Fibroblast of peridontal ligament (primary cell): ENCODE measurements at regions not wholly inside any gene's neighbourhood (a gene's known extent, or its start where the extent isn't known, plus 50 kb on each side); places are given as distances from the start of the nearest gene placed in this dataset.
"Not testable (repeated sequence)": the region's sequence is repeated elsewhere in the genome, so short reads cannot be mapped to it uniquely, and the experiment has no call there.

Experiments
- DNase-seq: peaks from one replicate; pipeline ENCODE4 v3.0.0-alpha.2; 2010; ENCODE audit errors: extremely low read depth

GRCh38 chr5:96133341-96134079, 171.9 kb upstream of the ELL2 start:
- DNase-seq, result no peak

DNA sequence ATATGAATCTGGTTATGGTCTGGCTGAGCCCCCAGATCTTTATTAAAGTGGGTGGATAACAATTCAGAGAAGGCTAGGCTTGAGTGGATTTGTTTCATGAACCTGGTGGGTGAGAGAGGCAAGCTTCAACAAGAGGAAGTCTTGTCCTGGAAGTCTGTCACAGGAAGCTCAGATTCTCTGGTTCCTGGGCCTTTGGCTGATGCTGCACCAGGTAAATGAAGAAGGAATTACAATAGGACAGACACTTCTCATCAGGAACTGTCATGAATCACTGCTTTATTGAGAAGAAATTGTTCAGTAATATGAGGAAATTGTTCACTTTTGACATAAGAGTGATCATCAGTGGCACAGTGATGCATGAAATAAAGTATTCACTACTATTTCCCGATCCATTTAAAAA, 167.6 kb upstream of the ELL2 start:
- no peak for DNase-seq

- DNase-seq, result no peak
Measured at GRCh38 chr5:96128204-96128864, 166.7 kb upstream of the ELL2 start.

DNA sequence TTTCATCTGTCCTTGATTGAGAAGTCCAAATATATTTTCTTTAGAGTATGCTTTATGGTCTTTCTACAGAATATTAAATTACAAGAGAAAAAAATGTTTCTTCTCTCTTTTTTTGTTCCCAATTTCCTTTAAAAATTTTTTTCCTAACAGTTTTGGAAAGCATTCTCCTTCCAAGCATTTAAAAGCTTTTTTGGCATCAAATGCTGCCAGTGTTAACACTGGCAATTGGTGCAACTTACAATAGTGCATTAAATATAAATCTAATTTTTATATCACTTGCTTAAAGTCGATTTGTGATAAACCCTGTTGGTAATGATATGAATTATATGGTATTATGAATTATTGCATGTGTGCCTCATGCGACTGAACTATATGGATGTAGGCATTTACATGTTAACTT, 165.9 kb upstream of the ELL2 start:
- DNase-seq, result no peak

DNA sequence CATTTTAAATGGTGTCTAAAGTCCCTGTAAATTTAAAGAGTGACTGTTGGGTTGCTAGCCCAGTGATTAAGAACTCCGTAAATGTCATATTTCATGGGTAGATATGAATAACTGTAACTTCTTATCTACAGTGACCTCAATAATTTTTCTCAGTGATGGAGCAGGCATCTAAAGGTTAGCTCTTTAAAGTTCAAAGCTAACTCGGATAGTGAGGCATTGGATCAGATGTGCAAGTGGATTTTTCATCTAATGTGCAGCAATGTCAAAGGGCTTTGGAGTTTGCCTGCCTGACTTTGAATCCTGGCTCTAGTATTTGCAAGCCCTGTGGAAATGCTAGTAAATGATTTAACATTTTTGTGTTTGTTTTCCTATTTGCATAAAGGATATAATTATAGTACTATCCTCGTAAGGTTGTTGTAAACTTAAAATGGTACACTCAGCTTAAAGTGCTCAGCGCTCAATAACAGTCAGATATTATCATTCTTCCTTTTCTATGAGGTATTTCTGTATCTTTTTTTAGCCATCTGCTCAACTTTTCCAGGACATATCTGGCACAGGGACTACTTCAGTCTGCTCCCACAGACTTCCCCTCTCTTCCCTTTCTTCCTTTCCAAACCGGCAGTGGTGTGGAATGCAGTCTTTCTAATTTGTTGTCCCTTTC, 163.7 kb upstream of the ELL2 start:
- peak; percentile 26 for DNase-seq

DNA sequence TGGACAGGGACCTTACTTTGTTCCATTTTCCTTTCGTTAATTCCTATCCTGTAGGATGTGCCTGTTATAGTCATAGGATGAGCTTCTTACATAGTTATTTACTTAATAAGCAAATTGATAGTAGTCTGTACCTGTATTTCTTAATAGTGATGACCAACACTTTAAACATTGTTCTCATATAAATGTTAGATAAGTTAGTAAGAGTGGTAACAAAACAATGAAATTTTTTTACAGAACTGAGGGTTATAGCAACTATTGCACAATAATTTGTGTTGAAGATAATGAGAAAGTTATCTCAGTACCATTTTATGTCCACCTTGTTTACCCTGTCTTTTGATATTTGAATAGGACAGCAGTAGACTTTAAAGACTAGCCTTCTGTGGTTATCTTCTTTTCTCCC, 162.9 kb upstream of the ELL2 start:
- no peak for DNase-seq

DNA sequence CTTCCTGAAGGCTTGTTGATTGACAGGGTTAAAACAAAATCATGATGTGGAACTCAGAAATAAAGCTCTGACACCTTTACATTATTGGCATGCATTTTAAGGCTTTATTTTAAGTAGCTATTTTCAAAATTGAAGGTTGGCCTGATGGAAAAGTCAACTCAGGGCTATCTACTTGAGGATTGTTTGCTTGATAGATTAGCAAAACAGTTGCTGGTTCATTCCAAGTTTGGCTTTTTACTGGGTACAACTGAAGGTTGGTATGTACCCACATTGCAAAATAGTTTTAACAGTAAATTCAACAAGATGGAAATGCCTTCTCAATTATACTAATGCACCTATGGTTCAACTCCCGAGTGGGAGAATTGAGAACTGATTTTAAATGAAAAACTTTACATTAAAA, 161.8 kb upstream of the ELL2 start:
- DNase-seq, result no peak

- peak; percentile 35 for DNase-seq
Measured at GRCh38 chr5:96121364-96121763, 159.7 kb upstream of the ELL2 start.

- DNase-seq, result no peak
Measured at GRCh38 chr5:96120120-96120519, 158.5 kb upstream of the ELL2 start.

DNA sequence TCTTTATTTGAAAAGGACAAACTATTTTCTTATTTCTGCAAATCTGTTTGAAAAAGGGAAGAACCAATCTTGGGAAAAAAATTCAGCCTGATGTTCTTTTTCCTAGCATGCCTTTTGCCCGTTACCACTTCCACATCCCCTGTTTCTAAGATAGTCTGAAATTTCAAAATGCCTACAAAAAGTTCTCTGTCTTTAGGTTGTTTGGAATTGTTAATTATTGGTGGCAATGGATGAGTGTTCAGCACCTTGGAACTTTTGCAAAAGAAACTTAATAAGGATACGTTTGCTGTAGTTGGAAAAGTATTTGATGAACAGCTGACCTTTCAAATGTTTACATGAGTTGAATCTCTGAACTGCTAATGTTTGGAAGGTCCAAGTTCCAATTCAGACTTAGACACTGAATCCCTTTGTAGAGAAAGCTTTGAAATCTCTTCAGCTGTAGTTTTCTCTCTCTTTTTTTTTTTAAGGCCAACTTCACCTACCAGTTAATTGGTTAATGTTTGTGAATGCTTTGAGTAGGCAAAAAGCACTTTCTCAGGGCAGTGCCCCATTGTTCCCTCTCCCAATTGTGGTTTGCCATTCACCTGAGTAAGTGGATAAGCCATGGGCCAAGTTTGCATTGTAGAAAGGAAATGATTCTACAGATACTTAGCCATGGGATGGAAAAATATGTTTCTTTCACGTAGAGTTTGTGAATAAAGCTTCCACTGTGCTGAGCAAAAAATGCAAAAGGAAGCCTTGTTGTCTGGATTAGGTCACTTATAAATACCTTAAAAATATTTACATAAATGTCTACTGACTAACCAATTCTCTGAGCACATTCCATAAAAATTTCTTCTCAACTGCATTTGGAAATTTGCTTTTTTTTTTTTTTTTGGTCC, 156.4 kb upstream of the ELL2 start:
- peak; percentile 53 for DNase-seq

- no peak for DNase-seq
Measured at GRCh38 chr5:96115147-96115807, 153.6 kb upstream of the ELL2 start.

DNA sequence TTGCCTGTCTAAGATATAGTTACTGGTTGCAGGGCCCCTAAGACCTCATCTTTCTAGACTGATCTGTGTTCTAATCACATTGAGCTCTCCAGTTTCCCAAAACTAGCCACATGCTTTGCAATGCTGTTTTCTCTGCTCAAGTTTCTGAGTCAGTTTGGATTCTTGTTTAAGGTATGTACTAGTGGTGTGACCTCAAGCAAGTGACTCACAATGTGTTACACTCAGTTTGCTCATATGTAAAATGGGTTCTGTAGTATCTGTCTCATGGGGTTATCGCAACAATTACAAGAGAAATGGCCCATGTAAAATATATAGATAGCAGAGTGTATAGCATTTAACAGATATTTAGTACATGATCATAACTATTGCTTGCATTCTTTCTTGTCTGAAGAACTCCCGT, 153.1 kb upstream of the ELL2 start:
- peak; percentile 34 for DNase-seq

GRCh38 chr5:96113170-96113939, 151.7 kb upstream of the ELL2 start:
- DNase-seq, result no peak

DNA sequence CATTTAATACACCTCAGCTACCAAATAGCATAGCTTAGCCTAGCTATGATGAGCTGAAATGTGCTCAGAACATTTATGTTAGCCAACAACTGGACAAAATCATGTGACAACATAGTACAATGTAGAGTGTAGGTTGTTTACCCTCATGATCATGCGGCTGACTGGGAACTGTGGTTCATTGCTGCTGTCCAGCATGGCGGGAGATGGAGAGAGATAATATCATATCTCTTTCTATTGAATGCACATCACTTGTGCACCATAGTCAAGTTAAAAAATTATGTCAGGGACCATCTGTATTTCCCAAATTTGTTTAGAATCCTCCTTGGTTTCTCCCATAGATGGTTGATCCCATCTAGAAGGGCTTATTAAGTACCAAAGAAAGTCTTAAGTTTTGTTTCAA, 151.1 kb upstream of the ELL2 start:
- no peak for DNase-seq

DNA sequence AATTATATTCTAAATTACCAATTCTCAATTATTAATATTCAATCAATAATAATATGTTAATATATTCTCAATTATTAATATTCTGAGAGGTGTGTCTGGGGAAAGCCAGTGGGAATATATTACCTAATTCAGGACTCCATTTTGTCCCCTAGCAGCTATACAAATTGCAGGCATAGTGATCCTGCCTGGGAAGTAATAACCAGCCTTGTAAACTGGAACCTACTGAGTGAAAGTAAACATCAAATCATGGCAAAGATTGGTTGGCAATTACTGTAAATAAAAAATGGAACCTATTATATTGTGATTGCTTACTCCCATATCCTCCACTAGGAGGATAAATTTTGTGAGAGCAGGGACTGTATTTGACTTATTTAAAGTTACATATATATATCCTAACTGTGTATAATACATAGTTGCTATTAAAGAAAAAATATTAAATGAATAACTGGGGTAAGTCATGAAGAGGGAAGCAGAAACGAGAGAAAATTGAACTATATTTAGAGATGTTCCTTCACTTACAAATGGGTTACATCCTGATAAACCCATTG, 150.5 kb upstream of the ELL2 start:
- no peak for DNase-seq

GRCh38 chr5:96111080-96111756, 149.6 kb upstream of the ELL2 start:
- no peak for DNase-seq

DNA sequence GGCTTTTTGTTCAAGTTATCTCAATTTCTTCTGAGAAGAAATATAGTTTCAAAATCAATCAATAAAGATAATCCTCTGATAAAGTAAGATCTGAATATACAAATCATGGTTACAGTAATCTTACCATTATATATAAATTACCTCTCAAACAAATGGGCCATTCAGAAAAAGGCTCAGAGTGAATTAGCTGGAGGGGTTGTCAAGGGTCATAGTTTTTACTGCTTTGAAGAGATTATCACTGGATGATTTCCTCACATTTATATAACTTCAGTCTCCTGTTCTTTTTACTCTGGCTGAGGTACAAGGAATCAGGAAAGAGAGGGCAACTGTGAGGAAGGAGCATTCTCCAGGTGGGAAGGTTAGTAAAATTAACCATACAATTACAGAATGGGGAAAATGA, 148.6 kb upstream of the ELL2 start:
- no peak for DNase-seq

DNA sequence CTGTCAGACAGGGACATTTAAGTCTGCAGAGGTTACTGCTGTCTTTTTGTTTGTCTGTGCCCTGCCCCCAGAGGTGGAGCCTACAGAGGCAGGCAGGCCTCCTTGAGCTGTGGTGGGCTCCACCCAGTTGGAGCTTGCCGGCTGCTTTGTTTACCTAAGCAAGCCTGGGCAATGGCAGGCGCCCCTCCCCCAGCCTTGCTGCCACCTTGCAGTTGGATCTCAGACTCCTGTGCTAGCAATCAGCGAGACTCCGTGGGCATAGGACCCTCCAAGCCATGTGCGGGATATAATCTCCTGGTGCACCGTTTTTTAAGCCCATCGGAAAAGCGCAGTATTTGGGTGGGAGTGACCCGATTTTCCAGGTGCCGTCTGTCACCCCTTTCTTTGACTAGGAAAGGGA, 147.0 kb upstream of the ELL2 start:
- DNase-seq, result not testable (repeated sequence)

- not testable (repeated sequence) for DNase-seq
Measured at GRCh38 chr5:96103829-96104228, 142.2 kb upstream of the ELL2 start.
